NB4 (cell line): ENCODE measurements at regions not wholly inside any gene's neighbourhood (a gene's known extent, or its start where the extent isn't known, plus 50 kb on each side); places are given as distances from the start of the nearest gene placed in this dataset.

Experiments
- CTCF ChIP-seq: IDR thresholded peaks from one replicate; pipeline ENCODE4 v1.5.1; 2012; ENCODE audit warnings: low read depth, low read length
- MYC ChIP-seq: IDR thresholded peaks from 2 replicates; pipeline ENCODE4 v1.6.1; 2011; ENCODE audit warnings: low read depth, low read length
- POLR2A ChIP-seq: IDR thresholded peaks from 2 replicates; pipeline ENCODE4 v1.6.1; 2011; ENCODE audit warnings: mild to moderate bottlenecking; ENCODE audit not compliant: insufficient read length; ENCODE audit errors: extremely low read depth

- TF ChIP-seq CTCF (no peak), MYC (no peak), POLR2A (no peak)
Measured at GRCh38 chr3:184485906-184486305, 75.7 kb upstream of the EPHB3 start.
